ENCODE measurements at regions not wholly inside any gene's neighbourhood (a gene's known extent, or its start where the extent isn't known, plus 50 kb on each side); places are given as distances from the start of the nearest gene placed in this dataset.
A peak's percentile ranks its signal among the peaks of the same experiment; 100 is the strongest.
"Not testable (repeated sequence)": the region's sequence is repeated elsewhere in the genome, so short reads cannot be mapped to it uniquely, and the experiment has no call there.

DNA sequence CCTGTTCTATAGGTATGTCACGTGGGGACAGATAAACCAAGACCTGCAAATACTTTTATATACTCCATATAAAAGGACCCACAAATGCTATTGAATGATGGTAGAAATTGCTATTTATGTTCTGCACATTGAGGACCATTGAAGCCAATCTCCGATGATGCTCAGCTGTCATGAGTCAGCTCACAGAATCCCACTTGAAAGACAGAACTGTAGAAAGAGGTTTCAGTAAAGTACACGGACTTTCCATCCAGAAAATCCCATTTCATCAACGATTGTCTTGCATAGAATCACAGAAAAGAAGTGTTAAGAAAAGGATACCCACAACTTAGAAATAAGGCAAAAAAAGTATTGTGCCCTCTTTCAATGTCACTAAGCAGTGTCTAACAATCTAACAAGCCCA is 169.0 kb upstream of the COPS8 start:
- no peak overlapping the region for H3K27ac Mint-ChIP-seq (ENCODE audit: unreplicated experiment)
- no peaks in the 10 kb centered on the region for H3K27me3 Mint-ChIP-seq (ENCODE audit: low read depth)
- peaks cover 6% of the 10 kb centered on the region for H3K9me3 Mint-ChIP-seq
- peaks cover 77% of the 10 kb centered on the region for H3K4me1 Mint-ChIP-seq
- TF ChIP-seq, protein P1, sequence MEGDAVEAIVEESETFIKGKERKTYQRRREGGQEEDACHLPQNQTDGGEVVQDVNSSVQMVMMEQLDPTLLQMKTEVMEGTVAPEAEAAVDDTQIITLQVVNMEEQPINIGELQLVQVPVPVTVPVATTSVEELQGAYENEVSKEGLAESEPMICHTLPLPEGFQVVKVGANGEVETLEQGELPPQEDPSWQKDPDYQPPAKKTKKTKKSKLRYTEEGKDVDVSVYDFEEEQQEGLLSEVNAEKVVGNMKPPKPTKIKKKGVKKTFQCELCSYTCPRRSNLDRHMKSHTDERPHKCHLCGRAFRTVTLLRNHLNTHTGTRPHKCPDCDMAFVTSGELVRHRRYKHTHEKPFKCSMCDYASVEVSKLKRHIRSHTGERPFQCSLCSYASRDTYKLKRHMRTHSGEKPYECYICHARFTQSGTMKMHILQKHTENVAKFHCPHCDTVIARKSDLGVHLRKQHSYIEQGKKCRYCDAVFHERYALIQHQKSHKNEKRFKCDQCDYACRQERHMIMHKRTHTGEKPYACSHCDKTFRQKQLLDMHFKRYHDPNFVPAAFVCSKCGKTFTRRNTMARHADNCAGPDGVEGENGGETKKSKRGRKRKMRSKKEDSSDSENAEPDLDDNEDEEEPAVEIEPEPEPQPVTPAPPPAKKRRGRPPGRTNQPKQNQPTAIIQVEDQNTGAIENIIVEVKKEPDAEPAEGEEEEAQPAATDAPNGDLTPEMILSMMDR (conservative IDR thresholded peaks at IDR 0.05) = no peak
- no peaks in the 10 kb centered on the region for H3K36me3 Mint-ChIP-seq (ENCODE audit: low read depth)
- no peak for DNase-seq (ENCODE audit: low read depth, low spot score)
- no peak overlapping the region for H3K4me3 Mint-ChIP-seq

DNA sequence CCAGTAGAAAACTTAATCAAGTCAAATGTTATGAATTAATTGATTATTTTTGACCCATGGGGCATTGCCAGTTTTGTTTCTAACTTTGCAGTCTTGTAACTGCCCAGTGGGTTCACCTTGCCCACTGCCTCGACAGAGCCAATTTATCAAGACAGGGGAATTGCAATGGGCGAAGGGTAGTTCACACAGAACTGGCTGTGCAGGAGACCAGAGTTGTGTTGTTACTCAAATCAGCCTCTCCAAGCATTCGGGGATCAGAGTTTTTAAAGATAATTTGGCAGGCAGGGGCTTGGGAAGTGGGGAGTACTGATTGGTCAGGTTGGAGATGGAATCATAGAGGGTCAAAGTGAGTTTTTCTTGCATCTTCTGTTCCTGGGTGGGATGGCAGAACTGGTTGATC is 168.5 kb upstream of the COPS8 start:
- TF ChIP-seq, protein P1 (conservative IDR thresholded peaks at IDR 0.05) = no peak
- H3K36me3 Mint-ChIP-seq (ENCODE audit: low read depth) = no peaks in the 10 kb centered on the region
- no peaks in the 10 kb centered on the region for H3K27me3 Mint-ChIP-seq (ENCODE audit: low read depth)
- peaks cover 73% of the 10 kb centered on the region for H3K4me1 Mint-ChIP-seq
- peak overlapping the region; percentile 3 for H3K27ac Mint-ChIP-seq (ENCODE audit: unreplicated experiment)
- peak overlapping the region; percentile 2 for H3K4me3 Mint-ChIP-seq
- peaks cover 6% of the 10 kb centered on the region for H3K9me3 Mint-ChIP-seq
- DNase-seq (ENCODE audit: low read depth, low spot score) = no peak

DNA sequence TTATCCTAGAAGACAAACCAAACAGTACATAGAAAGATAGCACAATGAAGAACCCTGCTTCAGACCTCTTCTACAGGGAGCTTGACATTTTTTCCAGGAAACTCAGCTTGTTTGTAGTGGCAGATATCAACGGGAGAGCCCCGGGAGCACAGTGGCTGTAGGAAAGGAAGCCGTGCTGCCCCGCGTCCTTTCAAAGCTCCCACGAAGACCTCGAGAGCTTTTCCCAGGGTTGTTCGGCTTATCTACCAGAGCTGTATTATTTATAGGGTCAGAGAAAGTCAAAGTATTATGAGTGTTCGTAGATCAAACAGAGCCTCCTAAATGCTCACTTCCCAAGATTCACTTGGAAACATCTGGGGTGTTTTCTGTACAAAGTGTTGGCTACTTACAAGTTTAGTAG is 167.1 kb upstream of the COPS8 start:
- Mint-ChIP-seq H3K4me3 (no peak overlapping the region), H3K4me1 (peaks cover 59% of the 10 kb centered on the region), H3K9me3 (peaks cover 8% of the 10 kb centered on the region), H3K27ac (ENCODE audit: unreplicated experiment) (peak overlapping the region; percentile 43), H3K36me3 (ENCODE audit: low read depth) (no peaks in the 10 kb centered on the region), H3K27me3 (ENCODE audit: low read depth) (no peaks in the 10 kb centered on the region)
- TF ChIP-seq, protein P1 (conservative IDR thresholded peaks at IDR 0.05) = no peak
- no peak for DNase-seq (ENCODE audit: low read depth, low spot score)

DNA sequence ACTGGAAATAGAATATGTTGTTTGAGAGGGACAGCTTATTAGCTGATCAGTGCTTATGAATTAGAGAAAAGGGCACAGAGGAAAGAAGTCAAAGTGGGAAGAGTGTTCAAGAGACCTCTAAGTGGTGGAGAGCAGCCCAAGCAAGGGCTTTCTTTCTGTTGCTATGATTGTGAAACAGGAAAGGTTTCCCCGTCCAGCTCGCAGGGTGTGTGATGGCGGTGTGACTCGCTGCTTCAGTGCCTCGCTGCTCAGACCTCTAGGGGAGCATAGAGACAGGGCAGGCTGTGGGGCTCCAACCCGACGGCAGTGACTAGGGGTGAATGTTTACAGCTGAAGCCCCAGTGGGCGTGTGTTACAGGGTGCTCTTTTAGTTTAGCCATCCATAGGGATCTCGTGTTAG is 166.5 kb upstream of the COPS8 start:
- peak overlapping the region; percentile 23 for H3K27ac Mint-ChIP-seq (ENCODE audit: unreplicated experiment)
- no peak overlapping the region for H3K4me3 Mint-ChIP-seq
- H3K9me3 Mint-ChIP-seq = peaks cover 8% of the 10 kb centered on the region
- no peaks in the 10 kb centered on the region for H3K27me3 Mint-ChIP-seq (ENCODE audit: low read depth)
- TF ChIP-seq, protein P1 (conservative IDR thresholded peaks at IDR 0.05) = no peak
- DNase-seq (ENCODE audit: low read depth, low spot score) = no peak
- no peaks in the 10 kb centered on the region for H3K36me3 Mint-ChIP-seq (ENCODE audit: low read depth)
- H3K4me1 Mint-ChIP-seq = peaks cover 58% of the 10 kb centered on the region

DNA sequence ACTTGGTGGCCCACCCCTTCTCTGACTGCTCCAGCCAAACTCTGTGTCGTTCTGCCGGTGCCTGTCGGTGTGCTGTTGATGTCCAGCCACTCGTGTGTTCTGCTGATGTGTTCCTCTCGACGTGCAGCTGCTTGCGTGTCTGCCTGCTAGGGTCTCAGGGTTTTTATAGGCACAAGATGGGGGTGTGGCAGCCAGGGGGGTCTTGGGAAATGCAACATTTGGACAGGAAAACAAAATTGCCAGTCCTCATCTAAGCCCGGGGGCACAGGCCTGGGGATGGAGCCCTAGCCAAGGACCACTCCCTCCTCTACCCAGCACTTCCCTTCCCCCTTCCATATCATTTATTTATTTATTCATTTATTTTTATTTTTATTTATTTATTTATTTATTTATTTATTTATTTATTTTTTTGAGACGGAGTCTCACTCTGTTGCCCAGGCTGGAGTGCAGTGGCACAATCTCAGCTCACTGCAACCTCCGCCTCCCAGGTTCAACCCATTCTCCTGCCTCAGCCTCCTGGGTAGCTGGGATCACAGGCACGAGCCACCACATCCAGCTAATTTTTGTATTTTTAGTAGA is 165.8 kb upstream of the COPS8 start:
- peaks cover 51% of the 10 kb centered on the region for H3K4me1 Mint-ChIP-seq
- DNase-seq (ENCODE audit: low read depth, low spot score); H3K27me3 Mint-ChIP-seq (ENCODE audit: low read depth); H3K36me3 Mint-ChIP-seq (ENCODE audit: low read depth); H3K27ac Mint-ChIP-seq (ENCODE audit: unreplicated experiment); H3K9me3 Mint-ChIP-seq; H3K4me3 Mint-ChIP-seq: not testable (repeated sequence)

GRCh38 chr2:236922061-236922460 is 163.6 kb upstream of the COPS8 start:
- TF ChIP-seq, protein P1 (conservative IDR thresholded peaks at IDR 0.05) = no peak
- peaks cover 48% of the 10 kb centered on the region for H3K4me1 Mint-ChIP-seq
- H3K27me3 Mint-ChIP-seq (ENCODE audit: low read depth) = no peaks in the 10 kb centered on the region
- no peak overlapping the region for H3K4me3 Mint-ChIP-seq
- peaks cover 8% of the 10 kb centered on the region for H3K9me3 Mint-ChIP-seq
- no peaks in the 10 kb centered on the region for H3K36me3 Mint-ChIP-seq (ENCODE audit: low read depth)
- no peak overlapping the region for H3K27ac Mint-ChIP-seq (ENCODE audit: unreplicated experiment)
- DNase-seq (ENCODE audit: low read depth, low spot score) = no peak

Data from neural crest cell (in vitro differentiated cells).